HEK293T (cell line): ENCODE measurements at regions not wholly inside any gene's neighbourhood (a gene's known extent, or its start where the extent isn't known, plus 50 kb on each side); places are given as distances from the start of the nearest gene placed in this dataset.
"Not testable (repeated sequence)": the region's sequence is repeated elsewhere in the genome, so short reads cannot be mapped to it uniquely, and the experiment has no call there.

Experiments used
- CTCF ChIA-PET: fragments of 350-600 bp; formaldehyde crosslinking; extraction: SDS; loops from one replicate; lab custom pipeline; 2021; ENCODE audit warnings: antibody characterized with exemption, inconsistent platforms; lab: Yijun Ruan, JAX
- POLR2A ChIA-PET: fragments of 350-600 bp; formaldehyde crosslinking; extraction: SDS; loops from one replicate; lab custom pipeline; 2020; ENCODE audit warnings: antibody characterized with exemption, inconsistent platforms; lab: Yijun Ruan, JAX
- DNase-seq: peaks from one replicate; pipeline ENCODE4 v3.0.0; 2012; ENCODE audit warnings: mixed read lengths; ENCODE audit errors: extremely low spot score
- ARNT ChIP-seq: fragments of 450-650 bp; IDR thresholded peaks from 2 replicates; pipeline ENCODE4 v1.6.1; 2017; ENCODE audit warnings: mild to moderate bottlenecking
- BHLHE40 ChIP-seq: fragments of 450-650 bp; IDR thresholded peaks from 2 replicates; pipeline ENCODE4 v1.6.1; 2016; ENCODE audit warnings: mild to moderate bottlenecking, moderate library complexity, borderline replicate concordance
- CTBP1 ChIP-seq: fragments of 450-650 bp; IDR thresholded peaks from 2 replicates; pipeline ENCODE4 v1.6.1; 2016; ENCODE audit warnings: borderline replicate concordance
- ELF4 ChIP-seq: fragments of 450-650 bp; IDR thresholded peaks from 2 replicates; pipeline ENCODE4 v1.6.1; 2017; ENCODE audit warnings: antibody characterized with exemption
- FOXA1 ChIP-seq: fragments of 450-650 bp; IDR thresholded peaks from 2 replicates; pipeline ENCODE4 v1.6.1; 2016; ENCODE audit warnings: mild to moderate bottlenecking
- FOXK2 ChIP-seq: fragments of 450-650 bp; IDR thresholded peaks from 2 replicates; pipeline ENCODE4 v1.6.1; 2016; ENCODE audit warnings: mild to moderate bottlenecking
- FOXM1 ChIP-seq: fragments of 450-650 bp; IDR thresholded peaks from 2 replicates; pipeline ENCODE4 v1.6.1; 2017; ENCODE audit warnings: mild to moderate bottlenecking, borderline replicate concordance
- HDGF ChIP-seq: fragments of 450-650 bp; IDR thresholded peaks from 2 replicates; pipeline ENCODE4 v1.6.1; 2017; ENCODE audit warnings: antibody characterized with exemption, borderline replicate concordance
- L3MBTL2 ChIP-seq: fragments of 450-650 bp; conservative IDR thresholded peaks from 2 replicates; pipeline ENCODE4 v1.6.1; 2016; ENCODE audit warnings: mild to moderate bottlenecking
- LEF1 ChIP-seq: fragments of 450-650 bp; IDR thresholded peaks from 2 replicates; pipeline ENCODE4 v1.6.1; 2017; ENCODE audit warnings: mild to moderate bottlenecking, borderline replicate concordance
- NFRKB ChIP-seq: fragments of 450-650 bp; IDR thresholded peaks from 2 replicates; pipeline ENCODE4 v1.6.1; 2016; ENCODE audit warnings: mild to moderate bottlenecking, moderate library complexity
- PKNOX1 ChIP-seq: fragments of 450-650 bp; IDR thresholded peaks from 2 replicates; pipeline ENCODE4 v1.6.1; 2016
- SP1 ChIP-seq: fragments of 450-650 bp; IDR thresholded peaks from 2 replicates; pipeline ENCODE4 v1.6.1; 2017
- SUZ12 ChIP-seq: fragments of 450-650 bp; IDR thresholded peaks from 2 replicates; pipeline ENCODE4 v1.6.1; 2016; ENCODE audit warnings: mild to moderate bottlenecking
- TARDBP ChIP-seq: fragments of 450-650 bp; IDR thresholded peaks from 2 replicates; pipeline ENCODE4 v1.6.1; 2016
- ZNF384 ChIP-seq: fragments of 450-650 bp; IDR thresholded peaks from 2 replicates; pipeline ENCODE4 v1.6.1; 2016

GRCh38 chr5:60445427-60445826 is 254.5 kb downstream of the DEPDC1B start:
- POLR2A ChIA-PET = no interaction called here
- CTCF ChIA-PET = no interaction called here
- TF ChIP-seq L3MBTL2 (no peak), CTBP1 (no peak), SP1 (no peak), TARDBP (no peak), HDGF (no peak), LEF1 (no peak), SUZ12 (no peak)
- DNase-seq = no peak

DNA sequence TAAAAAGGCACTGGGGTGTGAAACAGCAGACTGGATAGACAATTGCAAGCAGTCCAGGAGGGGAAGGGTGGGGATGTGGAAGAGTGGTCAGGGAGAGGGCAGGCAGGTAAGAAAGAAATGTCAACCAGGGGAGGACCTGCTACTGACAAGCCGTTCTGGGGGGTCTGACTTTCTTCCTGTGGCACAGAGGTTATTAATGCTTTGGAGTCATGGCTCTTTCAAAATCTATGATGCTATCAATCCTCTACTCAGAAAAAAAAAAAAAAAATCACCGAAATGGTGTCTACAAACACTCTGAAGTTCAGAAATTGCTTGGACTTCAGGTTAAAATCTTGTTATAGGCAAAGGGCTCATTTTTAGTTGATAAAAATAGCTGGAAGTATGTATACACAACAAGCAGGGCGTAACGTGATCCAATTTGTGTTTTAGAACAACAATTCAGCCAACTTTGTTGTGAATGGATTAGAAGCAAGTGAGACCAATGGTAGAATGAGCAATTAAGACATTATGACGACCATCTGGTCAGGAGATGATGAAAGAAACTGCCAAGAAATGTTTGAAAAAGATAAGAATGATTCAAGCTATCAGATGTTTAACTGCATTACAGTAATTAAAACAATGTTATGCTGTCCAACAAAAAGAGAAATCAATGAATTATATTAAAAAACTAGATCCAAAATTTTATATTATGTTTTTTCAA is 255.2 kb downstream of the DEPDC1B start:
- POLR2A ChIA-PET = no interaction called here
- CTCF ChIA-PET = no interaction called here
- no peak for DNase-seq
- no peak for TF ChIP-seq NFRKB
- TF ChIP-seq ELF4 = no peak
- no peak for TF ChIP-seq LEF1
- no peak for TF ChIP-seq ARNT
- TF ChIP-seq FOXM1 = no peak
- no peak for TF ChIP-seq SP1
- no peak for TF ChIP-seq L3MBTL2
- TF ChIP-seq SUZ12 = no peak
- no peak for TF ChIP-seq PKNOX1
- no peak for TF ChIP-seq FOXA1

- DNase-seq = no peak
- ChIA-PET CTCF (no interaction called here), POLR2A (no interaction called here)
- TF ChIP-seq L3MBTL2 (no peak), ARNT (no peak), NFRKB (no peak), BHLHE40 (no peak), LEF1 (no peak), PKNOX1 (no peak), FOXK2 (no peak), SP1 (no peak), TARDBP (no peak), FOXA1 (no peak), ZNF384 (no peak), CTBP1 (no peak), HDGF (no peak), FOXM1 (no peak), ELF4 (no peak), SUZ12 (no peak)
Observed at GRCh38 chr5:60439552-60439951, 260.4 kb downstream of the DEPDC1B start.

- DNase-seq = no peak
- ChIA-PET POLR2A (no interaction called here), CTCF (no interaction called here)
- no peak for TF ChIP-seq SUZ12
Observed at GRCh38 chr5:60437308-60437707, 262.7 kb downstream of the DEPDC1B start.

- TF ChIP-seq ELF4 (no peak), ARNT (no peak), TARDBP (no peak), FOXM1 (no peak), PKNOX1 (no peak), HDGF (no peak)
- POLR2A ChIA-PET = no interaction called here
- CTCF ChIA-PET = no interaction called here
- DNase-seq = no peak
Observed at GRCh38 chr5:60436518-60436917, 263.4 kb downstream of the DEPDC1B start.

- ChIA-PET CTCF (no interaction called here), POLR2A (no interaction called here)
- DNase-seq = no peak
- TF ChIP-seq NFRKB = no peak
- no peak for TF ChIP-seq HDGF
- TF ChIP-seq SUZ12 = no peak
- no peak for TF ChIP-seq FOXM1
- TF ChIP-seq PKNOX1 = no peak
- no peak for TF ChIP-seq ARNT
- TF ChIP-seq FOXA1 = no peak
- no peak for TF ChIP-seq CTBP1
Observed at GRCh38 chr5:60435808-60436207, 264.2 kb downstream of the DEPDC1B start.

- DNase-seq, POLR2A ChIA-PET, CTCF ChIA-PET: not testable (repeated sequence)
Observed at GRCh38 chr5:60426189-60426588, 273.8 kb downstream of the DEPDC1B start.

- POLR2A ChIA-PET, CTCF ChIA-PET, DNase-seq: not testable (repeated sequence)
Observed at GRCh38 chr5:60420773-60421172, 279.2 kb downstream of the DEPDC1B start.
